ENCODE measurements at regions not wholly inside any gene's neighbourhood (a gene's known extent, or its start where the extent isn't known, plus 50 kb on each side); places are given as distances from the start of the nearest gene placed in this dataset.

DNA sequence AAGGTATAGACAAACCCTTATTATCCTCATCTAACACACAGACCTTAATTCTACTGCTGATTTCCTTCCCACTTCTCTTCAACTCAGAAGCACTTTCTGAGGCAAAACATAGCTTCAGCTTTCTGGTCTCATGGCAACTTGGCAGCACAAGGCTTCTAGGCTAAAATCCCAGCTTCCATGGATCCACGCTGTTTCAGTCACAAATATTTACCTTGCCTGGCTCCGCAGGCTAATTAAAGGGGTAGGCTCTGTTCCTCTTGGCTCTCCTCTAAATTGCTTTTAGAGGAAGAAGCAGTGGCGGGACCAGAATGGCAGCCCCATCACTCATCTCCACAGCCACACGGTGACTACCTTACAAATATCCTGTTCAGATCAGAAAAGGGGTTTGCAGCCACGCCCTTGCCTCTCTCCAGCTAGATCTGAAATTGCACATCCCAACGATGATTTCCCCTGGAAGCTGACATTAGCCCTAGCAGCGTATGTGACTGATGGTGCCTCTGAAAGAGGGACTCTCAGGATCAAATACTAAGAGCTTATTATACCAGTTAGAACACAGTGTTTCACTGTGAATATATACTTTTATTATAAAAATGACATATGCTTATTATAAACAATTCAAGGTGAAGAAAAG is 221.5 kb upstream of the NUDT4 start:
- no peak for DNase-seq (ENCODE audit: low spot score)
- Mint-ChIP-seq H3K27me3 (ENCODE audit: unreplicated experiment) (peaks cover 4% of the 10 kb centered on the region), H3K4me1 (ENCODE audit: unreplicated experiment) (no peaks in the 10 kb centered on the region), H3K4me3 (ENCODE audit: unreplicated experiment) (no peak overlapping the region), H3K36me3 (ENCODE audit: low read depth, unreplicated experiment) (peaks cover 3% of the 10 kb centered on the region), H3K27ac (ENCODE audit: unreplicated experiment) (no peak overlapping the region), H3K9me3 (ENCODE audit: unreplicated experiment) (no peaks in the 10 kb centered on the region)
- TF ChIP-seq, protein P1, sequence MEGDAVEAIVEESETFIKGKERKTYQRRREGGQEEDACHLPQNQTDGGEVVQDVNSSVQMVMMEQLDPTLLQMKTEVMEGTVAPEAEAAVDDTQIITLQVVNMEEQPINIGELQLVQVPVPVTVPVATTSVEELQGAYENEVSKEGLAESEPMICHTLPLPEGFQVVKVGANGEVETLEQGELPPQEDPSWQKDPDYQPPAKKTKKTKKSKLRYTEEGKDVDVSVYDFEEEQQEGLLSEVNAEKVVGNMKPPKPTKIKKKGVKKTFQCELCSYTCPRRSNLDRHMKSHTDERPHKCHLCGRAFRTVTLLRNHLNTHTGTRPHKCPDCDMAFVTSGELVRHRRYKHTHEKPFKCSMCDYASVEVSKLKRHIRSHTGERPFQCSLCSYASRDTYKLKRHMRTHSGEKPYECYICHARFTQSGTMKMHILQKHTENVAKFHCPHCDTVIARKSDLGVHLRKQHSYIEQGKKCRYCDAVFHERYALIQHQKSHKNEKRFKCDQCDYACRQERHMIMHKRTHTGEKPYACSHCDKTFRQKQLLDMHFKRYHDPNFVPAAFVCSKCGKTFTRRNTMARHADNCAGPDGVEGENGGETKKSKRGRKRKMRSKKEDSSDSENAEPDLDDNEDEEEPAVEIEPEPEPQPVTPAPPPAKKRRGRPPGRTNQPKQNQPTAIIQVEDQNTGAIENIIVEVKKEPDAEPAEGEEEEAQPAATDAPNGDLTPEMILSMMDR (IDR thresholded peaks at IDR 0.05; ENCODE audit: unreplicated experiment) = no peak

DNA sequence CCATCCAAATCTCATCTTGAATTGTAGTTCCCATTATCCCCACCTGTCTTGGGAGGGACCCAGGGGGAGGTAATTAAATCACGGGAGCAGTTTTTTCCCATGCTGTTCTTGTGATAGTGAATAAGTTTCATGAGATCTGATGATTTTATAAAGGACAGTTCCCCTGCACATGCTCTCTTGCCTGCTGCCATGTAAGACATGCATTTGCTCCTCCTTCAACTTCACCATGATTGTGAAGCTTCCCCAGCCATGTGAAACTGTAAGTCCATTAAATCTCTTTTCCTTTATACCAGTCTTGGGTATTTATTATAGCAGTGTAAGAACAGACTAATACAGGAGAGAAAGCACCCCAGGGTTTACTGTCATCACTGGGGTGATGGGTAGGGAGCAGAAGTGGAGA is 220.4 kb upstream of the NUDT4 start:
- Mint-ChIP-seq H3K27me3 (ENCODE audit: unreplicated experiment) (peaks cover 4% of the 10 kb centered on the region), H3K36me3 (ENCODE audit: low read depth, unreplicated experiment) (peaks cover 3% of the 10 kb centered on the region), H3K4me3 (ENCODE audit: unreplicated experiment) (no peak overlapping the region), H3K9me3 (ENCODE audit: unreplicated experiment) (no peaks in the 10 kb centered on the region), H3K4me1 (ENCODE audit: unreplicated experiment) (no peaks in the 10 kb centered on the region), H3K27ac (ENCODE audit: unreplicated experiment) (no peak overlapping the region)
- DNase-seq (ENCODE audit: low spot score) = no peak
- TF ChIP-seq, protein P1 (IDR thresholded peaks at IDR 0.05; ENCODE audit: unreplicated experiment) = no peak

DNA sequence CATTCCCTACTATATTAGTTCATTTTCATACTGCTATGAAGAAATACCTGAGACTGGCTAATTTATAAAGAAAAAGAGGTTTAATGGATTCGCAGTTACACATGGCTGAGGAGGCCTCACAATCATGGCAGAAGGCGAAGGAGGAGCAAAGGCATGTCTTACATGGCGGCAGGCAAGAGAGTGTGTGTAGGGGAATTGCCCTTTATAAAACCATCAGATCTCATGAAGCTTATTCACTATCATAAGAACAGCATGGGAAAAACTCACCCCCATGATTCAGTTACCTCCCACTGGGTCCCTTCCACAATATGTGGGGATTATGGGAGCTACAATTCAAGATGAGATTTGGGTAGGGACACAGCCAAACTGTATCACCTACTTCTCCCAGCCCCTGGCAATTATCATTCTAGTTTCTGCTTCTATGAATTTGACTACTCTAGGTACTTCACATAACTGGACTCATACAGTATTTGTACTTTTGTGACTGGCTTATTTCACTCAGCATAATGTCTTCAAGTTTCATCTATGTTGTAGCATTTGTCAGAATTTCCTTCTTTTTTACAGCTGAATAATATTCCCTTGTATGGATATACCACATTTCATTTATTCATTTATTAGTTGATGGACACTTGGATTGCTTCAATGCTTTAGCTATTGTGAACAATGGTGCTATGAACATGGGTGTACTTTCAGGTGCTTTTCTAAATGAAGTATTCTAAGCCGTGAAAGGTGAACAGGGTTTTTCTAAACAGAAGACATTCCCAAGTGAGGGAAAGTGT is 219.5 kb upstream of the NUDT4 start:
- TF ChIP-seq, protein P1 (IDR thresholded peaks at IDR 0.05; ENCODE audit: unreplicated experiment) = no peak
- peaks cover 1% of the 10 kb centered on the region for H3K27me3 Mint-ChIP-seq (ENCODE audit: unreplicated experiment)
- DNase-seq (ENCODE audit: low spot score) = no peak
- H3K4me3 Mint-ChIP-seq (ENCODE audit: unreplicated experiment) = no peak overlapping the region
- H3K27ac Mint-ChIP-seq (ENCODE audit: unreplicated experiment) = no peak overlapping the region
- no peaks in the 10 kb centered on the region for H3K4me1 Mint-ChIP-seq (ENCODE audit: unreplicated experiment)
- H3K36me3 Mint-ChIP-seq (ENCODE audit: low read depth, unreplicated experiment) = peaks cover 3% of the 10 kb centered on the region
- no peaks in the 10 kb centered on the region for H3K9me3 Mint-ChIP-seq (ENCODE audit: unreplicated experiment)

DNA sequence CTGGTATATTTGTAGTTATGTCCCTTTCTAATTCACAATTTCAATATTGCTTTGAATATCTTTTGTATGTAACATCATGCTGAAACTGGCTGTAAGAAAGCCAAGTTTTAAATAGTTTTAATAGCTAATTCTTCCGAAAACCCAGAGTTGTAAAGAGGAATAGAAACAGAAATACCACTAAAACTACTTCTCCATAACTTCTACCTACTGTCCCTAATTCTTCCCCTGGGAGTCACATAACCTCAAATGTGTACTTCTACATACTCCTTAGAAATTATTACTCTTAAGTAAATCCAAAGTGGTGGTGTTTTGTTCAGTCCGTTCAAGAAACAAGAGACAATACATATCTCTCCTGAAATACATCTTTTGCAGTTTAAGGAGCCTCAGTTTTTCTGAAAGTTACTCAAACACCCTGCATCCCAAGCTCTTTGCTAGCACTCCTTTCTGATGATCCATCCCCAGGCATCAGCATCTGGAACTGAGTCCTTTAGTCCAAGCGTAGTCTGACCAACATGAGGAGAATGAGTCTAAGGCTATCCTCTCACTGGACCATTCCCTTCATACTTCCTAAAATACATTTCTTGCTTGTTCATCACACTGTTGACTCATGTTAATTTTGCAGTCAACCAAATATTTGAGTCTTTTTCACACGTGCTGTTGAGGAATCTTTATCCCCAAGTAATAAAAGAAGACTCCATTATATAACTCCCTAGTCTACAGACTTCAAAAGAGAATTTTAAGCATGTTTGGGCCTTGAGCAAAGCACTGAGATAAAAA is 214.3 kb upstream of the NUDT4 start:
- TF ChIP-seq, protein P1 (IDR thresholded peaks at IDR 0.05; ENCODE audit: unreplicated experiment) = no peak
- no peak overlapping the region for H3K27ac Mint-ChIP-seq (ENCODE audit: unreplicated experiment)
- H3K4me1 Mint-ChIP-seq (ENCODE audit: unreplicated experiment) = peaks cover 3% of the 10 kb centered on the region
- no peak for DNase-seq (ENCODE audit: low spot score)
- no peaks in the 10 kb centered on the region for H3K9me3 Mint-ChIP-seq (ENCODE audit: unreplicated experiment)
- no peak overlapping the region for H3K4me3 Mint-ChIP-seq (ENCODE audit: unreplicated experiment)
- H3K36me3 Mint-ChIP-seq (ENCODE audit: low read depth, unreplicated experiment) = no peaks in the 10 kb centered on the region
- H3K27me3 Mint-ChIP-seq (ENCODE audit: unreplicated experiment) = no peaks in the 10 kb centered on the region

Measured in endothelial cell (in vitro differentiated cells).